ENCODE measurements at regions not wholly inside any gene's neighbourhood (a gene's known extent, or its start where the extent isn't known, plus 50 kb on each side); places are given as distances from the start of the nearest gene placed in this dataset.

DNA sequence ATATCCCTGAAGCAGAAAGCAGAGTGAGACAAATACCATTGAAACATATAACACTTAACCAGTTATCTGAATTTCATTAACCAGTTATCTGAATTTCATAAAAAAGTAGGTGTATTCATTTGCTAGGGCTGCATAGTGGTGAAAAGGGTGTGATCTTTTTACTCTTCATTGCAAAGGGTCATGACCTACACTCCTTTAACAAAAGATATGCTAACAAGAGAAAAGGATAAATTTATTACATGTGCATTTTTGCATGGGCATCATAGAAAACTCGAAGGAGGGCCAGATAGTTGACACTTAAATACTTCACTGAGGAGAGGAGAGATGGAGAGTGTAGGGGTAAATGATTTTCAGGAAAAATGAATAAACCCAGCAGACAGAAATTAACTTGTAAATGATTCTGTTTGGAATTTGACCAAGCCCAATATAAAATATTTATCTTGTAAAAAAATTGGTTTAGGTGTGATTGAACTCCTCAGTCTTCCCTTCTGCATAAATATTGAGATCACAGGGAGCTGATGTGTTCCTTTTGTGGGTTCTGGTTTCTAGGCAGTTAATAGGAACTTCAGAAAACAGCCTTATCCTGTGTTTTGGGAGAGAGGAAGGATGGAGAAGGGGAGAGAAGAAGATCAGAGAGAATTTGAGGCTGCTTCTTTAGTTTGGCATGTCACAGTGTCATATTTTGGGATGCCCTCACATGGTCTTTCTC, 372.5 kb upstream of the SYT4 start:
- Histone ChIP-seq H3K9me3 (peaks cover 0 to 3% of the 10 kb centered on the region in 2 donors), H3K4me3 (no peak overlapping the region), H3K27me3 (no peaks in the 10 kb centered on the region), H3K4me1 (no peaks in the 10 kb centered on the region), H3K27ac (no peak overlapping the region), H3K36me3 (no peaks in the 10 kb centered on the region)
- TF ChIP-seq, protein P1, sequence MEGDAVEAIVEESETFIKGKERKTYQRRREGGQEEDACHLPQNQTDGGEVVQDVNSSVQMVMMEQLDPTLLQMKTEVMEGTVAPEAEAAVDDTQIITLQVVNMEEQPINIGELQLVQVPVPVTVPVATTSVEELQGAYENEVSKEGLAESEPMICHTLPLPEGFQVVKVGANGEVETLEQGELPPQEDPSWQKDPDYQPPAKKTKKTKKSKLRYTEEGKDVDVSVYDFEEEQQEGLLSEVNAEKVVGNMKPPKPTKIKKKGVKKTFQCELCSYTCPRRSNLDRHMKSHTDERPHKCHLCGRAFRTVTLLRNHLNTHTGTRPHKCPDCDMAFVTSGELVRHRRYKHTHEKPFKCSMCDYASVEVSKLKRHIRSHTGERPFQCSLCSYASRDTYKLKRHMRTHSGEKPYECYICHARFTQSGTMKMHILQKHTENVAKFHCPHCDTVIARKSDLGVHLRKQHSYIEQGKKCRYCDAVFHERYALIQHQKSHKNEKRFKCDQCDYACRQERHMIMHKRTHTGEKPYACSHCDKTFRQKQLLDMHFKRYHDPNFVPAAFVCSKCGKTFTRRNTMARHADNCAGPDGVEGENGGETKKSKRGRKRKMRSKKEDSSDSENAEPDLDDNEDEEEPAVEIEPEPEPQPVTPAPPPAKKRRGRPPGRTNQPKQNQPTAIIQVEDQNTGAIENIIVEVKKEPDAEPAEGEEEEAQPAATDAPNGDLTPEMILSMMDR (IDR thresholded peaks at IDR 0.05) = no peak
- no peak for DNase-seq (ENCODE audit: low spot score)

DNA sequence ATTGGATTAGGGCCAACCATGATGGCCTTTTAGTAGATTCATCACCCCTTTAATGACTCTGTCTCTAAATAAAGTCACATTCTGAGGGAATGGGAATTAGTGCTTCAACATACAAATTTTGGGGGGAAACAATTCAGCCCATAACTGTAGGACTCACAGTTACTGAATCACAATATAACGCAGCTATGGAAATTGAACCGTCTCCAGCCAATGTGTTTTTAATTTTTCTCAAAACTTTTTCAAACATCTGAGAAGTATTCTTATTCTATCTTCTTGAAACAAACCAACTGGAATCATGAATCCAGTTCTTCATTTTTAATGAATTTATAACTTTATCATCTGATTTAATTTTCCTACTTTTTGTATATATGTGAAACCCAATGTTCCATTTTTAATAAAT, 373.1 kb upstream of the SYT4 start:
- no peaks in the 10 kb centered on the region for H3K36me3 ChIP-seq
- H3K9me3 ChIP-seq = peaks cover 0 to 3% of the 10 kb centered on the region in 2 donors
- H3K4me3 ChIP-seq = no peak overlapping the region
- no peak overlapping the region for H3K27ac ChIP-seq
- no peak for DNase-seq (ENCODE audit: low spot score)
- TF ChIP-seq, protein P1 (IDR thresholded peaks at IDR 0.05) = no peak
- no peaks in the 10 kb centered on the region for H3K27me3 ChIP-seq
- no peaks in the 10 kb centered on the region for H3K4me1 ChIP-seq

DNA sequence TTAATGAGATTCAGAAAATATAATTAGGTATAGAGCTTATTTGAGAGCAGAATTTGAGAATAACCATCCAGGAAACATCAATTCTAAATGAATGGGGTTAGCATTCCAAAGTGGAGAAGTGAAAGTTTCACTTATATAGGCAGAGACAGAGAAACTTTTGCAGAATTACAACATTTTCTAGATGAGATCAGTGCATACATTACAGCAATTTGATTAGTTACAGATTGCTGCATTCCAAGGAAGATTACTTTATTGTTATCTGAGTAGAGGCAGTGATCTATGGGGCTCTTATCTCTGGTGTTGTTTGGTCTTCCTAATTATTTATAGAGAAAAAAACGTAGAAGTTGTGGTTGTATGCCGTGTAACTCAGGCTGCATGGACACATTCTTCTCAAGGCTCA, 373.8 kb upstream of the SYT4 start:
- no peak overlapping the region for H3K4me3 ChIP-seq
- DNase-seq (ENCODE audit: low spot score) = no peak
- H3K4me1 ChIP-seq = no peaks in the 10 kb centered on the region
- no peak overlapping the region for H3K27ac ChIP-seq
- H3K36me3 ChIP-seq = no peaks in the 10 kb centered on the region
- H3K9me3 ChIP-seq = peaks cover 0 to 3% of the 10 kb centered on the region in 2 donors
- no peaks in the 10 kb centered on the region for H3K27me3 ChIP-seq
- TF ChIP-seq, protein P1 (IDR thresholded peaks at IDR 0.05) = no peak

DNA sequence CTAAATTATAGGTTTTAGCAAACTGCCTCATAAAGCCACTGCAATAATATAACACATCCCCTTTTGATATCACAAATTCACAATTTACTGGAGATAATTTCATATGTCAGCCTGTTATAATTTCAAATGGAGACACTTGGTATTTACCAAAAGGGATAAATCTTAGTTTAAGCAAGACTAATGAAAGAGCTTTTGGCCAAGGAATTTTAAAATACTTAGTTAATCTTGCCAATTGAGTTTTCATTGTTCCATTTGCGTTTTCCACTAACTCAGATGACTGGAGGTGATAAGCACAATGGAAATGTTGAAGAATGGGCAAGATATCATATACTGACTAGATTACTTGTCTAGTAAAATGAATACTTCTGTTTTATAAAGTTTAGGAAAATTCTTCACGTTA, 379.3 kb upstream of the SYT4 start:
- no peaks in the 10 kb centered on the region for H3K27me3 ChIP-seq
- H3K27ac ChIP-seq = no peak overlapping the region
- no peak for DNase-seq (ENCODE audit: low spot score)
- no peaks in the 10 kb centered on the region for H3K4me1 ChIP-seq
- no peak overlapping the region for H3K4me3 ChIP-seq
- TF ChIP-seq, protein P1 (IDR thresholded peaks at IDR 0.05) = no peak
- H3K9me3 ChIP-seq = peaks cover 0 to 3% of the 10 kb centered on the region in 2 donors
- H3K36me3 ChIP-seq = no peaks in the 10 kb centered on the region

DNA sequence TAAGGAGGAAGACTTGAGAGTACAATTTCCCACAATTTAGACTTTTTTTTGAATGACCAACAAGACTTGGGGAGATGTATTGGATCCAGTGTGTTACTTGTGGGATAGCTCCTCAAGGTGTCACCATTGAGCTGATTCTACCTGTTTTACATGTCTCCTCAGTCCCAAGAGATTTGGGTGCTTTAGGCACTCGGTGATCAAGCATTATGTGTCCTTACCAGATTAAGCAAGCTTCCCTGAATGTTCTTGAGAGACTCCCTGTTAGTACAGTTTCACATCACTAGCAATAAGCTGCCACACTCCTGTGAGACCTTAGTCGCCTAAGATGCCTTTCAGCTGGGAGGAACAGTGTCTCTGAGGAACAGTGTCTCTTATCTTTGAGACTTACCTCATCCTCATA, 384.3 kb upstream of the SYT4 start:
- no peak overlapping the region for H3K4me3 ChIP-seq
- H3K27ac ChIP-seq = no peak overlapping the region
- no peaks in the 10 kb centered on the region for H3K27me3 ChIP-seq
- no peak for DNase-seq (ENCODE audit: low spot score)
- TF ChIP-seq, protein P1 (IDR thresholded peaks at IDR 0.05) = no peak
- H3K36me3 ChIP-seq = no peaks in the 10 kb centered on the region
- peaks cover 0 to 4% of the 10 kb centered on the region in 2 donors for H3K4me1 ChIP-seq
- no peaks in the 10 kb centered on the region for H3K9me3 ChIP-seq

DNA sequence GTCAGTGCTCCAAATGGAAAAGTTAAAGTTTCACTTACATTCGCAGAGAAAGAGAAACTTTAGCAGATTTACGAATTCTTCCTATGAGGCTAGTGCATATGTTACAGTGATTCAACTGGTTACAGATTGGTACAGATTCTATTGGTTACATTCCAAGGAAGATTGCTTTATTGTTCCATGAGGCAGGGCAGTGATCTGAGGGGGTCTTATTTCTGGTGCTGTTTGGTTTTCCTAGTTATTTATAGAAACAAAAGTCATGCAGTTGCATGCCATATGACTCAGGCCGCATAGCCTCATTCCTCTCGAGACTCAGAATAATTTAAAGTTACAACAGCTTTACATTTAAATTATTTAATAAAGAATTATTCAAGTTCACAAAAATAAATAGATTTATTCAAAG, 385.4 kb upstream of the SYT4 start:
- no peak overlapping the region for H3K4me3 ChIP-seq
- TF ChIP-seq, protein P1 (IDR thresholded peaks at IDR 0.05) = no peak
- DNase-seq (ENCODE audit: low spot score) = no peak

More for the DNA sequence above, 385.4 kb upstream of the SYT4 start:
- peaks cover 0 to 4% of the 10 kb centered on the region in 2 donors for H3K4me1 ChIP-seq
- H3K36me3 ChIP-seq = no peaks in the 10 kb centered on the region
- no peak overlapping the region for H3K27ac ChIP-seq
- no peaks in the 10 kb centered on the region for H3K9me3 ChIP-seq
- H3K27me3 ChIP-seq = no peaks in the 10 kb centered on the region

Data from right atrium auricular region (tissue), 2 donors.